GM12878 (cell line): ENCODE measurements at regions not wholly inside any gene's neighbourhood (a gene's known extent, or its start where the extent isn't known, plus 50 kb on each side); places are given as distances from the start of the nearest gene placed in this dataset.

Experiments
- ATAC-seq: fragments of 200-7000 bp; cut with Tn5 transposase; 3 replicates; pipeline ENCODE4 v1.9.1; 2020; ENCODE audit warnings: mild to moderate bottlenecking, moderate library complexity
- BruUV-seq: library from RNA; stranded (reverse); fragments of 400-500 nt; replicated peaks from 2 replicates; lab custom pipeline; 2021; lab: Mats Ljungman, UMichigan
- CTCF ChIA-PET: fragments of 300-600 bp; sonication (Branson Sonifier 250); formaldehyde crosslinking; extraction: SDS; loops from one replicate; lab custom pipeline; 2021; ENCODE audit warnings: inconsistent platforms; lab: Yijun Ruan, JAX
- POLR2A ChIA-PET: fragments of 350-600 bp; formaldehyde crosslinking; extraction: SDS; loops from one replicate; lab custom pipeline; 2021; ENCODE audit warnings: inconsistent platforms; lab: Charles Lee
- RAD21 ChIA-PET: fragments of 300-600 bp; sonication (Branson Sonifier 250); formaldehyde crosslinking; loops from one replicate; lab custom pipeline; 2023; ENCODE audit warnings: antibody characterized with exemption; ENCODE audit not compliant: unreplicated experiment; lab: Charles Lee
- SMC1A ChIA-PET: fragments of 300-600 bp; sonication (Branson Sonifier 250); formaldehyde crosslinking; loops from one replicate; lab custom pipeline; 2023; ENCODE audit not compliant: unreplicated experiment, uncharacterized antibody; lab: Charles Lee
- DNase-seq: peaks from one replicate; pipeline ENCODE4 v3.0.0-alpha.2; 2011; ENCODE audit warnings: low read depth, low spot score
- FAIRE-seq: peaks from 3 replicates; lab custom pipeline; 2011; peaks lifted over from hg19 to GRCh38; lab: Jason Lieb, UNC
- H2AFZ ChIP-seq: 2 replicates; pipeline ENCODE4 v1.6.0; 2011; ENCODE audit warnings: low read depth, low read length, control low read depth; ENCODE audit not compliant: control insufficient read depth
- H3K27ac ChIP-seq: 2 replicates; pipeline ENCODE4 v1.5.1; 2011; ENCODE audit warnings: control low read depth; ENCODE audit not compliant: control insufficient read depth, insufficient read depth
- H3K27me3 ChIP-seq, 2 experiments: replicated peaks in 1 of 2; 2 replicates each; pipeline versions ENCODE4 v1.6.0 to v1.6.1; 2011; ENCODE audit warnings: low read length in 1 of 2; ENCODE audit not compliant: control insufficient read depth in 2 of 2, insufficient read depth in 2 of 2
- H3K36me3 ChIP-seq, 2 experiments: 2 replicates each; pipeline ENCODE4 v1.5.1; 2011; ENCODE audit warnings: low read length in 1 of 2; ENCODE audit not compliant: control insufficient read depth in 2 of 2, insufficient read depth in 2 of 2
- H3K4me1 ChIP-seq: 2 replicates; pipeline ENCODE4 v1.6.1; 2011; ENCODE audit warnings: mild to moderate bottlenecking, low read length, moderate library complexity, mixed read lengths; ENCODE audit not compliant: control insufficient read depth, insufficient read depth
- H3K4me2 ChIP-seq: 2 replicates; pipeline ENCODE4 v1.6.0; 2011; ENCODE audit warnings: control low read depth; ENCODE audit not compliant: control insufficient read depth, insufficient read depth
- H3K4me3 ChIP-seq: fragments of 200-600 bp; sonication (generic); 2 replicates; pipeline ENCODE4 v1.5.1; 2016
- H3K79me2 ChIP-seq: 2 replicates; pipeline ENCODE4 v1.6.0; 2011; ENCODE audit warnings: low read length; ENCODE audit not compliant: control insufficient read depth, insufficient read depth
- H3K9ac ChIP-seq: 2 replicates; pipeline ENCODE4 v1.8.0; 2011; ENCODE audit warnings: low read length, control low read depth, mixed read lengths; ENCODE audit not compliant: control insufficient read depth, insufficient read depth
- H3K9me3 ChIP-seq: replicated peaks from 3 replicates; pipeline ENCODE4 v1.5.1; 2011; ENCODE audit warnings: mild to moderate bottlenecking, low read length; ENCODE audit not compliant: control insufficient read depth, insufficient read depth
- H4K20me1 ChIP-seq: 2 replicates; pipeline ENCODE4 v1.6.0; 2011; ENCODE audit not compliant: control insufficient read depth, insufficient read depth
- BACH1 ChIP-seq: fragments of 450-650 bp; IDR thresholded peaks from 2 replicates; pipeline ENCODE4 v1.6.1; 2017; ENCODE audit warnings: mild to moderate bottlenecking, borderline replicate concordance
- BCL11A ChIP-seq: IDR thresholded peaks from 2 replicates; pipeline ENCODE4 v1.6.1; 2011; ENCODE audit warnings: low read depth, low read length
- CHD4 ChIP-seq: fragments of 200-600 bp; sonication (generic); IDR thresholded peaks from 2 replicates; pipeline ENCODE4 v1.6.1; 2016; ENCODE audit warnings: mild to moderate bottlenecking
- CREM ChIP-seq: IDR thresholded peaks from 2 replicates; pipeline ENCODE4 v1.6.1; 2014; ENCODE audit warnings: antibody characterized with exemption, low read depth
- EGR1 ChIP-seq, 2 experiments: IDR thresholded peaks; 1 replicate in 1 of 2; 2 replicates in 1 of 2; pipeline ENCODE4 v1.6.1; 2011 to 2012; ENCODE audit warnings: low read depth in 2 of 2, low read length in 2 of 2, borderline replicate concordance in 1 of 2, mild to moderate bottlenecking in 1 of 2, moderate library complexity in 1 of 2
- IKZF2 ChIP-seq, 2 experiments: fragments of 450-650 bp; IDR thresholded peaks; 2 replicates each; pipeline ENCODE4 v1.6.1; 2017; ENCODE audit warnings: mild to moderate bottlenecking in 2 of 2, moderate library complexity in 2 of 2
- IRF3 ChIP-seq: fragments of 450-650 bp; IDR thresholded peaks from 2 replicates; pipeline ENCODE4 v1.6.1; 2014; ENCODE audit warnings: mild to moderate bottlenecking
- KLF5 ChIP-seq: fragments of 450-650 bp; IDR thresholded peaks from 2 replicates; pipeline ENCODE4 v1.6.1; 2014; ENCODE audit warnings: mild to moderate bottlenecking; ENCODE audit not compliant: partially characterized antibody
- MLLT1 ChIP-seq: fragments of 450-650 bp; IDR thresholded peaks from 2 replicates; pipeline ENCODE4 v1.6.1; 2016; ENCODE audit warnings: mild to moderate bottlenecking
- NFYA ChIP-seq: IDR thresholded peaks from 2 replicates; pipeline ENCODE4 v1.6.1; 2011; ENCODE audit warnings: low read depth, mild to moderate bottlenecking, low read length, improper control_type of control experiment, borderline replicate concordance
- POU2F2 ChIP-seq: IDR thresholded peaks from 3 replicates; pipeline ENCODE4 v1.6.1; 2011; ENCODE audit warnings: low read depth, mild to moderate bottlenecking, low read length, borderline replicate concordance
- STAT3 ChIP-seq: IDR thresholded peaks from 2 replicates; pipeline ENCODE4 v1.6.1; 2011; ENCODE audit warnings: low read depth, low read length, improper control_type of control experiment
- TCF3 ChIP-seq: IDR thresholded peaks from 2 replicates; pipeline ENCODE4 v1.6.1; 2012; ENCODE audit warnings: low read depth, mild to moderate bottlenecking, low read length, borderline replicate concordance; ENCODE audit not compliant: insufficient read depth
- USF2 ChIP-seq: IDR thresholded peaks from 2 replicates; pipeline ENCODE4 v1.6.1; 2011; ENCODE audit warnings: low read depth, low read length, improper control_type of control experiment, borderline replicate concordance
- ZNF274 ChIP-seq: IDR thresholded peaks from one replicate; pipeline ENCODE4 v1.8.0; 2011; ENCODE audit not compliant: insufficient read length, insufficient read depth
- WGBS: methylation state at CpG from one replicate; pipeline ENCODE4 v1.1.6; 2016; ENCODE audit warnings: low lambda C conversion rate; ENCODE audit not compliant: insufficient replicate concordance, insufficient coverage; ENCODE audit errors: missing lambda C conversion rate; 5-methylcytosine and 5-hydroxymethylcytosine counted together
- in situ Hi-C: fragments of 300-500 bp; cut with MboI; formaldehyde crosslinking; loops from 9 replicates; pipeline ENCODE4 v1.14.3; 2018; ENCODE audit warnings: mixed read lengths
- intact Hi-C: fragments of 100-400 bp; cut with micrococcal nuclease; formaldehyde crosslinking; loops from one replicate; pipeline ENCODE4 v1.14.2; 2022; ENCODE audit not compliant: unreplicated experiment
- TF ChIP-seq, protein P1 (sequence below): fragments of 450-650 bp; IDR thresholded peaks from 2 replicates; pipeline ENCODE4 v1.6.1; 2016; ENCODE audit warnings: mild to moderate bottlenecking

DNA sequence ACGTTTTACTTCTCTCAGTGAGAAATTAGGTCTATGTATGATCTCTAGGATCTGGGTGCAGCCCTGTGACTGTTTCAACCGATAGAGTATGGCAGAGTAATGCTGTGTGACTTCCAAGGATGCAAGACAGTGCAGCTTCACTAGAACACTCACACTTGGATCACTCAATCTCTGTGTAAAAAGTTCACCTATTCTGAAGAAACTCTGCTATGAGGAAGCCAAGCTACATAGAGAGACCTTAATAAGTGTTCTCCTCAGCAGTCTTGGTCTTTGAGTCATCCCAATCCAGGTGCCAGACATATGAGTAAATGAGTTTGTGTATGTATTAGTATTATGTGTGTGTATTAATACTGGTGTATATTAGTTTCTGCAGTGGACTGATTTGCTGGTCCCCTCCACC is 335.0 kb downstream of the NR4A2 start:
- Histone ChIP-seq H3K27me3 (no peaks in the 10 kb centered on the region), H3K79me2 (no peaks in the 10 kb centered on the region), H3K4me3 (no peak overlapping the region), H4K20me1 (no peaks in the 10 kb centered on the region), H3K9ac (no peak overlapping the region), H3K36me3 (no peaks in the 10 kb centered on the region), H2AFZ (no peak overlapping the region), H3K4me1 (no peaks in the 10 kb centered on the region), H3K4me2 (no peak overlapping the region), H3K9me3 (no peaks in the 10 kb centered on the region), H3K27ac (no peak overlapping the region)
- ATAC-seq: no peak
- no peak for DNase-seq
- no TSS peak for BruUV-seq
- intact Hi-C loops: no loop called here
- RAD21 ChIA-PET: no interaction called here
- in situ Hi-C loops: no loop called here
- TF ChIP-seq CHD4 (no peak), NFYA (no peak), BCL11A (no peak), MLLT1 (no peak), STAT3 (no peak), EGR1 (IDR thresholded peaks at IDR 0.05; ENCODE audit: borderline replicate concordance in 1 of 2, low read depth in 2 of 2, low read length in 2 of 2) (no peak), CREM (no peak), ZNF274 (no peak)
- 2% methylated on average over 2 of the region's 2 CpGs for WGBS
- SMC1A ChIA-PET: no interaction called here
- POLR2A ChIA-PET: no interaction called here
- no peak for FAIRE-seq
- CTCF ChIA-PET: no interaction called here

DNA sequence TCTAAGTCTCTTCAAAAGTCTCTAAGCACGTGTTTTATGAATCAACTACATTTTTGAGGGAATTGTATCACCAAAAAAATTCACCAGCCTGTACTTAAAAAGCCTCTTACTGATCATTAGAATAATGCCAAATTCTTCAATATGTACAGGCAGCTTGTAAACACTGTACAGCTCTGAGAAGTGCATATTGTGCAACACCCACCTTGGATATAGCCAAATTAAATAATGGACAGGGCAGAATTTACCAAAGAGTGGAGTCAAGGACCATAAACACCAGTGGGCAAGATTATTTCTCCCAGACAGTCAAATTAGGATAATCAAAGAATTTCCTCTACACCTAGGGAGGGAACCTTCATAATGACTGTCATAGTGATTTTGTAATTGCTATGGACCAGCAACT is 338.2 kb downstream of the NR4A2 start:
- no peaks in the 10 kb centered on the region for H3K36me3 ChIP-seq
- intact Hi-C loops (no loop called here), in situ Hi-C loops (no loop called here)
- no peaks in the 10 kb centered on the region for H3K9me3 ChIP-seq
- H3K27me3 ChIP-seq: no peaks in the 10 kb centered on the region
- ChIA-PET CTCF (no interaction called here), POLR2A (no interaction called here), RAD21 (no interaction called here), SMC1A (interaction anchor here (1.5 kb wide), 1 partner anchor 10 kb away, joined by 3 read pairs; no protein-coding TSS in a partner anchor)
- BruUV-seq: no TSS peak
- FAIRE-seq (no peak), ATAC-seq (no peak), DNase-seq (no peak)
- H3K4me3 ChIP-seq: no peak overlapping the region
- H3K9ac ChIP-seq: no peak overlapping the region
- H3K4me1 ChIP-seq: no peaks in the 10 kb centered on the region
- no peaks in the 10 kb centered on the region for H4K20me1 ChIP-seq
- WGBS: 0% methylated on average over 1 of the region's 1 CpG
- H3K4me2 ChIP-seq: no peak overlapping the region
- no peak overlapping the region for H2AFZ ChIP-seq
- H3K27ac ChIP-seq: no peak overlapping the region
- H3K79me2 ChIP-seq: no peaks in the 10 kb centered on the region
- no peak for TF ChIP-seq BACH1
- TF ChIP-seq KLF5: no peak
- no peak for TF ChIP-seq POU2F2
- TF ChIP-seq, protein P1, sequence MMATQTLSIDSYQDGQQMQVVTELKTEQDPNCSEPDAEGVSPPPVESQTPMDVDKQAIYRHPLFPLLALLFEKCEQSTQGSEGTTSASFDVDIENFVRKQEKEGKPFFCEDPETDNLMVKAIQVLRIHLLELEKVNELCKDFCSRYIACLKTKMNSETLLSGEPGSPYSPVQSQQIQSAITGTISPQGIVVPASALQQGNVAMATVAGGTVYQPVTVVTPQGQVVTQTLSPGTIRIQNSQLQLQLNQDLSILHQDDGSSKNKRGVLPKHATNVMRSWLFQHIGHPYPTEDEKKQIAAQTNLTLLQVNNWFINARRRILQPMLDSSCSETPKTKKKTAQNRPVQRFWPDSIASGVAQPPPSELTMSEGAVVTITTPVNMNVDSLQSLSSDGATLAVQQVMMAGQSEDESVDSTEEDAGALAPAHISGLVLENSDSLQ: no peak
- no peak for TF ChIP-seq IRF3
- no peak for TF ChIP-seq TCF3
- TF ChIP-seq IKZF2 (IDR thresholded peaks at IDR 0.05): no peak
- no peak for TF ChIP-seq USF2
